Liver (tissue), 3 donors: ENCODE measurements at regions not wholly inside any gene's neighbourhood (a gene's known extent, or its start where the extent isn't known, plus 50 kb on each side); places are given as distances from the start of the nearest gene placed in this dataset.

Experiments used
- ATF3 ChIP-seq: IDR thresholded peaks from 2 replicates; pipeline ENCODE4 v1.6.1; 2016; ENCODE audit warnings: antibody characterized with exemption
- CTCF ChIP-seq: fragments of 150-350 bp; IDR thresholded peaks from 2 replicates; pipeline ENCODE4 v1.5.1; 2017; ENCODE audit warnings: improper control_type of control experiment, low read depth, low read length; ENCODE audit not compliant: missing input control
- GABPA ChIP-seq, 2 donors: IDR thresholded peaks in 1 of 2; conservative IDR thresholded peaks in 1 of 2; 2 replicates each; pipeline ENCODE4 v1.6.1; 2016; ENCODE audit warnings: antibody characterized with exemption in 2 of 2, mild to moderate bottlenecking in 1 of 2, moderate library complexity in 1 of 2
- JUND ChIP-seq, 2 donors: IDR thresholded peaks; 2 replicates each; pipeline ENCODE4 v1.6.1; 2016; ENCODE audit warnings: antibody characterized with exemption in 2 of 2
- MAX ChIP-seq: IDR thresholded peaks from 2 replicates; pipeline ENCODE4 v1.6.1; 2016; ENCODE audit warnings: antibody characterized with exemption
- RAD21 ChIP-seq, 2 donors: IDR thresholded peaks; 2 replicates each; pipeline ENCODE4 v1.6.1; 2016; ENCODE audit warnings: antibody characterized with exemption in 2 of 2, mild to moderate bottlenecking in 2 of 2
- REST ChIP-seq: IDR thresholded peaks from 2 replicates; pipeline ENCODE4 v1.6.1; 2016; ENCODE audit warnings: antibody characterized with exemption, mild to moderate bottlenecking
- RXRA ChIP-seq, 2 donors: IDR thresholded peaks; 2 replicates each; pipeline ENCODE4 v1.6.1; 2017 to 2018; ENCODE audit warnings: antibody characterized with exemption in 2 of 2, mild to moderate bottlenecking in 1 of 2
- SP1 ChIP-seq: IDR thresholded peaks from 2 replicates; pipeline ENCODE4 v1.6.1; 2018; ENCODE audit warnings: antibody characterized with exemption, mild to moderate bottlenecking
- TAF1 ChIP-seq: conservative IDR thresholded peaks from 2 replicates; pipeline ENCODE4 v1.6.1; 2016; ENCODE audit warnings: antibody characterized with exemption, mild to moderate bottlenecking
- YY1 ChIP-seq: IDR thresholded peaks from 2 replicates; pipeline ENCODE4 v1.6.1; 2016; ENCODE audit warnings: antibody characterized with exemption, mild to moderate bottlenecking
- donor health status: healthy.
- donor health status: healthy.

GRCh38 chr11:95705485-95706124 lies 84.0 kb downstream of the FAM76B start:
- TF ChIP-seq CTCF = peak; percentile 95
- no peak for TF ChIP-seq REST
- peak; percentile 100 for TF ChIP-seq RAD21 (IDR thresholded peaks at IDR 0.05)
- TF ChIP-seq RXRA (IDR thresholded peaks at IDR 0.05) = peak in 1 of 2 donors; percentile 17
- no peak for TF ChIP-seq JUND (IDR thresholded peaks at IDR 0.05)
- no peak for TF ChIP-seq SP1
- no peak for TF ChIP-seq YY1
- TF ChIP-seq MAX = no peak
- no peak for TF ChIP-seq TAF1
- TF ChIP-seq GABPA (IDR thresholded peaks at IDR 0.05 in 1 of 2, conservative IDR thresholded peaks at IDR 0.05 in 1 of 2) = no peak
- peak; percentile 38 for TF ChIP-seq ATF3
